SIG-M5 treated with dmso at 0.1 percent for 504 hours (cell line): ENCODE measurements at regions not wholly inside any gene's neighbourhood (a gene's known extent, or its start where the extent isn't known, plus 50 kb on each side); places are given as distances from the start of the nearest gene placed in this dataset.

Source experiments
- DNase-seq: peaks from one replicate; lab custom pipeline; 2025; ENCODE audit not compliant: unreplicated experiment; lab: John Stamatoyannopoulos, UW

DNA sequence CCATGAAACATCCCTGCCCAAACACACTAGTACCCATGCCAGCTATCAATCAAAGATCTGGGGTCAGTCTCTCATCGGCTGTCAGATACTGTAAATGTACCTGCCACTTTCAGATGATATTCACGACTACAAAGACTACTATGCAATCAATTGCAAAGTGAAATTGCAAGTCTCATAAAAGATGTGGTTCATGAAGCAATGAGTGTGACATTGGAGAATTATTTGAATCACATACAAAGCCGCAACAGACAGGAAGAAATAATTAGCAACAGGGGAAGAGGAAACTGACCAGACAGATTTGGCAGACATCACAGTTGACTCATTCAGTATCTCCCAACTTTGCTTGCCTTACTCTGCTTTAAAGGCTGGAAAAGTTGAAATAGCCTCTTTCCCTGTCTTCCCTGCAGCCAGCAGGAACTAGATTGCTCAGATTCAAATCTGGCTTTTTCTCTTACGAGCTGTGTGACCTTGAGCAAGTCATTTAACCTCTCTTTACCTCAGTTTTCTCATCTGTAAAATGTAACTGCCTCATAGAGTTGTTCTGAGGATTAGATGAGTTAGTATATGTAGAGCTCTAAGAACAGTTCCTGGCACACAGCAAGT is 95.7 kb upstream of the C3orf80 start:
- peak; percentile 96 for DNase-seq

DNA sequence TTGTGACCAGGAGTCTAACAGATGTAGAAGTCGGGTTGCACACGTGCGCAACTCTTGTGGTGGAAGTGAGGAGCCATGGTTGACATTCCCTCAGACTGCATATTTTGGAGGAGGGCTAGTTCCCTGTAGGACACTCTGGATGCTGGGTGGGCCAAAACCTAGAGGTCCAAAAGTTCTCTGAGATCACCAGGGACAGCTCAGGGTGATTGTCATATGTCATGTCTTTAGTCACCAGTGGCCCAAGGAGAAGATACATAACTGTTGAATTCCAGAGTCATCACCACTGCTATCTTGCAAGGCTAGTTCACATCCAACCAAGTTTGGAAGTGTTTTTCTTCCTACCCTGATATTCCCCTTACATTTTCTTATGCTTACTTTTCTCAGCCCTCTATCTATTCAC is 95.2 kb upstream of the C3orf80 start:
- DNase-seq = no peak

DNA sequence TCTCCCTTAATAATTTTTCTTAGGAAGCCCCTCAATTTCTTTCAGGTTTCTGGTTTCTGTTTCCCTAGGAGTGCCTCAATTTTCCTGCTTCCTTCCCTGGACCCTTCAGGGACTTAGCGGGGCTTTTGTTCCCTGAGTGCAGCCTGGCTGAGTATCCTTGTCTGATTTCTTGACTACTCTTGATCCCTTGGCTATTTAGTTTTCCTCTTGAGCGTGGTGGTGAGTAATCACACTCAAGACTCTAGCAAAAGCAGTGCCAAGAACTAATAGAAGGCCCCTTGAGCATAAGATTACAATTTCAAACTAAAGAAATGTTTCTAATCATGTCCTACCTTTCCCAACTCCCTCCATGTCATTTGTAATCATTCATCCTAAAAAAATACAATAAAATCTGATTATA is 94.3 kb upstream of the C3orf80 start:
- DNase-seq = no peak

DNA sequence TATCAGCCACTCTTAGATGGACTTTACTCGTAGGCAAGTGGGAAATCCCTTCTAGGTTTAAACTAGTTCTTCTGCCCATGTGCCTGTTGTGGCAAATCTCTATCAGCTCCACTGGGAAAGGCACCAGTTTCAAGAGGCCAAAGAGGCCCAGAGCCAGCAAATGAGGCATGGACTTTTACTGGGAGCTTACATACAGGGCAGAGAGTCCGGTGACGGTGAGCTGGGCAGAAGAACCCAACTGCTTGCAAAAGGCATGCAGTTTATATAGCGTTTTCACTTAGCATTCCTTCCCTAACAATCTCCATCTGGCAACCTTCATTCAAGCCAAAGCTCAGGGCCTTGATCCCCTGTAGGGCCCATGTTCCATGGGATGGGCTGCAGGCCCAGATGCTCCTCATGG is 93.0 kb upstream of the C3orf80 start:
- DNase-seq = no peak

DNA sequence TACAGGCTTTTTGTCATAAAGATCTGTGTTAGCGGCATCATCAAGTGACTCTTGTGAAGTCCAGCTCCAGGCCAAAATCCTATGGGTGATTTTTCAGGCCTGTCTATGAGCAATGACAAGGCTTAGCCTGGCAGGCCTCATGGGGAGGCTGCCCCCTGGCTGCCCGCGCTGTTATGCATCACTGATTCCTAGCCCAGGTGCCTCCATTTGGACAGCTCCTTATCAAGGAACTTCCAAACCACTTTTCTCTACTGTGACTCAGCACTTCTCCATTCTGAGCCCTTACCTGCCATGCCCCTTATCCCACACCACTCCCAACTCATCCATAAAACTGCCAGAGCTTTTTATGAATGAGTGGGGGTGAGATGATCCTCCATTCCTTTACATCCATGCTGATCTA is 91.5 kb upstream of the C3orf80 start:
- DNase-seq = no peak

DNA sequence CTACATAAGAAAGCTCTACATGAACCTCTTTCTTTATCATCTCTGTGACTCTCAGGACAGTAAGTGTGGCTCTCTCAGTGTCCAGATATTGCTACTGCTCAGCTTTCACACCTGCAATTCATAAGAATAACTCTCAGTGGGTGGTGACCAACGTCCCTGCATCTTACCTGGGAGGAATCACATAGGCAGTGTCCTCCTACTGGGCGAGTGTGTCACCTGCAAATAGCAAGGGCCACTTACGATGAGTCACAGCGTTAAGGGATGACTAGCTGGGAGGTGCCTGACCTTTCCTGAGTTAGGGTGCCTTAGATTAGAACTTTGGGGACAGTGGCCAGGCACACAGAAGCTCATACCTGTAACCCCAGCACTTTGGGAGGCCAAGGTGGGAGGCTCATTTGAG is 90.8 kb upstream of the C3orf80 start:
- peak; percentile 12 for DNase-seq

- peak; percentile 92 for DNase-seq
Observed at GRCh38 chr3:160134964-160135363, 90.3 kb upstream of the C3orf80 start.

- no peak for DNase-seq
Observed at GRCh38 chr3:160135851-160136250, 89.4 kb upstream of the C3orf80 start.

- DNase-seq = no peak
Observed at GRCh38 chr3:160136421-160136820, 88.8 kb upstream of the C3orf80 start.

DNA sequence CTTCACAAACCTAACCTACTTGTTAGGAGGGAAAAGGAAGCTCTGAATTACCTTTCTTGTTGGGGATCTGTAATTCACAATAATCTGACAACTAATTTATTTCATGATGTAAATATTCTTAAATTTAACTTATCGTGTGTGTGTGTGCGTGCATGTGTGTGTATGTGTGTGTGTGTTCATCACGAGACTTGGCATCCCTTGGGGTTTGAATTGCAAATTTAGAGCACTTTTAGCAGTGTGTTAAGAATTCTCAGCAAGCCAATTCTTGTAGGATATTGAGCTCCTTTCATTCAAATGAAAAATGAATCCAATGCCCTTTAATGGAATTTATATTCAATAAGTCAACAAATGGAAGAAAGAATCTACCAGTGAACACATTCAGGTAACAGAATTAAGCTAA is 85.9 kb upstream of the C3orf80 start:
- DNase-seq = no peak

DNA sequence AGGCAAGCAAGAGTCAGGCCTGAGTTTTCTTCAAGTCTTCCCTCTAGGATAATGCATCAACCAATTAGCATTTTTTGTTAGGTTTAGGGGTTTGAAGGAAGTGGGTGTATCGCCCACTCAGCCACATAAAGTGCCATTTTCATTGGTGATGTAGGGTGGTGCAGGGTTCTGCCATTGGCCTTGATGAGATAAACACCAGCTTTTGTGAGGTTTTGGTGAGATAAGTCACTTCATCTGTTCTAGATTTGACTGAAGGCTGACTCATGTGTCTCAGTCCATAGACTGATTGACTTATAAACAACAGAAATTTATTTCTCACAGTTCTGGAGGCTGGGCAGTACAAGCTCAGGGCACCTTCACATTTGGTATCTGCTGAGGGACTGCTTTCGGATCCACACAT is 84.5 kb upstream of the C3orf80 start:
- DNase-seq = no peak

- DNase-seq = no peak
Observed at GRCh38 chr3:160141485-160142185, 83.6 kb upstream of the C3orf80 start.

GRCh38 chr3:160143482-160143881 is 81.7 kb upstream of the C3orf80 start:
- DNase-seq = no peak

GRCh38 chr3:160150066-160150465 is 75.2 kb upstream of the C3orf80 start:
- no peak for DNase-seq

DNA sequence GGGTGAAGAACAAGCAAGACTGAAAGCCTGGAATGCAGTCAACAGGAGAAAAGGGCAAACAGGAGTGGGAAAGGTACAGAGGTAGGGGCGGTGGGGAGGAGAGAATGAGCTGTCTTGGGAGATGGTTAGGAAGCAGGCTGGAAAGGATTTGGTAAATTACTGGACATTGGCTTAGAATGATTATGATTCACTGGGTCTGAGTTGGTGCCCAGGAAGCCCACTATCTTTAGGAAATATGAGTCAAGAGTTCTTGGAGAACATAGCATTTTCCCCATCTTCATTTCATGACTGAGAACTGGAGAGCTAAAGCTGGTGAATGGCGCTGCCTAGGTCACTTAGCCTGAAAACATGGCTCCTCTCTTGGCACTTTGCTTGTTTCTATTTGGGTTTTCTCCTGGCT is 74.7 kb upstream of the C3orf80 start:
- DNase-seq = no peak

GRCh38 chr3:160152638-160153037 is 72.6 kb upstream of the C3orf80 start:
- DNase-seq = no peak

- DNase-seq = no peak
Observed at GRCh38 chr3:160154033-160154432, 71.2 kb upstream of the C3orf80 start.

DNA sequence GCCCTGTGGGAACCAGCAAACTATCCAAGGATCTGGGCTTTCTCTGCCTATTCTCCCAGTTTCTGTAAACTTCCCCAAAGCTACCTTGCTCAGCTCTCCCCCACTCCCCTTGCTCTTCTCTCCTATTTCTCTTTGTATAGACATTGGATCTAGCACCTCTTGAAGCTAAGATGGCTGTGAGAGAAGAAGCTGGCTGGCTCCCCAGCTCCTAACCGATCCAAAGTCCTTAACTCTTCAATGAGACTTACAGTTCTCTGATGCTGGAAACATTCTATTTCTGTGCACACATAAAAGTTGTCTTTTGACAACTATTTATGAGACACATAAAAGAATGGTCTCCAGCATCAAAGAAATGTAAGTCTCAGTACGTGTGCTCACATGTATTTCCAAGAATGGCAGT is 70.6 kb upstream of the C3orf80 start:
- DNase-seq = no peak

DNA sequence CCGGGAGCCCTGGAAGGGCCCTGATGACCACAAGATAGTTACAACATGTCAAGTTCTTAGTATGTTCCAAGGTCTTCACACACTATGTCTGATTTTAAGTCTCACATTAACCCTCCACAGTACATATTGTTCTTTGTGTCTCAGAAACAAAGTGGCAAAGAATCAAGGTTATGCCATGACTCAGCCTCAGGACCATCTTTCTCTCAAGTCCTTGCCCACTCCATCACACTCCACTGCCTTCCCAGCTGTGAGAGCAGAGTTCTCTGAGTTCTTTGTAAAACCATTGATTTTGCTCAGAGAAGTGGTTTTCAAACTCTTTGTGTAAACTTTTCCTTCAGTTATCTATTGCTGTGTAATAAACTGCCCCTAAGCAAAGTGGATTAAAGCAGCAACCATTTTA is 67.9 kb upstream of the C3orf80 start:
- DNase-seq = no peak

- DNase-seq = no peak
Observed at GRCh38 chr3:160159341-160159740, 65.9 kb upstream of the C3orf80 start.

GRCh38 chr3:160159806-160160205 is 65.4 kb upstream of the C3orf80 start:
- no peak for DNase-seq

DNA sequence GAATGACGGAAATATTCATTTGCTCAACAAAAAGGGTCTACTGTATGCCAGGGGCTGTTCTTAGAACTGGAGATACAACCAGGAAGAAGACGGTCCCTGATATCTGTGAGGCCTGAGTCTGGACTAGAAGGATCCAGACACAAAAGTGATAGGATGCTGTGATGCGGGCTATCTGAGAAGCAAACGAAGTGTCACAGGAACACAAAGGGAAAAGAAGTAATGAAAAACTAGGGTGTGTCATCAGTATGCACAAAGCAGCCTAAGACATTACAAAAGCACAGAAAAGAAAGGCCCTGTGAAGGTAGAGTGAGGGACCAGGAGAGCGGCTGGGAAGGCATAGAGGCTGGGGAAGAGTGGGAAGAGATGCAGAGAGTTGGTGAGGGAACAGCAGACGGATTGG is 63.3 kb upstream of the C3orf80 start:
- no peak for DNase-seq

GRCh38 chr3:160162440-160162839 is 62.8 kb upstream of the C3orf80 start:
- DNase-seq = no peak
